AG09309 (cell line): ENCODE measurements at regions not wholly inside any gene's neighbourhood (a gene's known extent, or its start where the extent isn't known, plus 50 kb on each side); places are given as distances from the start of the nearest gene placed in this dataset.

Experiments used
- DNase-seq: peaks from one replicate; pipeline ENCODE4 v3.0.0-alpha.2; 2010; ENCODE audit warnings: low read depth
- H3K4me3 ChIP-seq: 2 replicates; pipeline ENCODE4 v1.5.1; 2011; ENCODE audit warnings: mild to moderate bottlenecking, low read depth, low read length, moderate library complexity; ENCODE audit not compliant: control insufficient read depth
- CTCF ChIP-seq: IDR thresholded peaks from 2 replicates; pipeline ENCODE4 v1.5.1; 2011; ENCODE audit warnings: mild to moderate bottlenecking, low read depth, low read length, inconsistent platforms; ENCODE audit not compliant: insufficient read depth, control insufficient read depth; ENCODE audit errors: missing control alignments

GRCh38 chr5:122561209-122561608 is 213.7 kb upstream of the SNX2 start:
- TF ChIP-seq CTCF = no peak
- DNase-seq = no peak
- no peak overlapping the region for H3K4me3 ChIP-seq

- no peak for TF ChIP-seq CTCF
- no peak for DNase-seq
- H3K4me3 ChIP-seq = no peak overlapping the region
These were observed 209.5 kb upstream of the SNX2 start for GRCh38 chr5:122565331-122565730.

- no peak overlapping the region for H3K4me3 ChIP-seq
- TF ChIP-seq CTCF = no peak
- DNase-seq = no peak
These were observed 198.4 kb upstream of the SNX2 start for GRCh38 chr5:122576256-122577016.

- TF ChIP-seq CTCF = no peak
- no peak for DNase-seq
- H3K4me3 ChIP-seq = no peak overlapping the region
These were observed 193.3 kb upstream of the SNX2 start for GRCh38 chr5:122581629-122582028.

- DNase-seq = no peak
- TF ChIP-seq CTCF = no peak
- H3K4me3 ChIP-seq = no peak overlapping the region
These were observed 190.2 kb upstream of the SNX2 start for GRCh38 chr5:122584411-122585300.

- no peak for DNase-seq
- TF ChIP-seq CTCF = no peak
- H3K4me3 ChIP-seq = no peak overlapping the region
These were observed 189.5 kb upstream of the SNX2 start for GRCh38 chr5:122585371-122585770.
